Esophagus muscularis mucosa (tissue), 4 donors: ENCODE measurements at regions not wholly inside any gene's neighbourhood (a gene's known extent, or its start where the extent isn't known, plus 50 kb on each side); places are given as distances from the start of the nearest gene placed in this dataset.

Source experiments
- EP300 ChIP-seq: sonication (generic); formaldehyde crosslinking; IDR thresholded peaks from one replicate; pipeline ENCODE4 v1.6.1; 2017; ENCODE audit warnings: antibody characterized with exemption
- POLR2A ChIP-seq: fragments of 450-650 bp; IDR thresholded peaks from one replicate; pipeline ENCODE4 v1.6.1; 2017; ENCODE audit warnings: antibody characterized with exemption, moderate library complexity, mild to moderate bottlenecking, low read depth
- POLR2AphosphoS5 ChIP-seq, 2 donors: sonication (generic); formaldehyde crosslinking; IDR thresholded peaks; one replicate each; pipeline ENCODE4 v1.6.1; 2017; ENCODE audit warnings: antibody characterized with exemption in 2 of 2
- TF ChIP-seq, protein P1 (sequence below), 3 experiments: fragments of 200-600 bp in 2 of 3; fragments of 450-650 bp in 1 of 3; sonication (generic) in 2 of 3; IDR thresholded peaks; one replicate each; pipeline ENCODE4 v1.5.1; 2017 to 2019; ENCODE audit warnings: antibody characterized with exemption in 3 of 3, mild to moderate bottlenecking in 2 of 3, moderate library complexity in 1 of 3

GRCh38 chr13:37306778-37307544 lies 201.5 kb upstream of the CSNK1A1L start:
- TF ChIP-seq, protein P1, sequence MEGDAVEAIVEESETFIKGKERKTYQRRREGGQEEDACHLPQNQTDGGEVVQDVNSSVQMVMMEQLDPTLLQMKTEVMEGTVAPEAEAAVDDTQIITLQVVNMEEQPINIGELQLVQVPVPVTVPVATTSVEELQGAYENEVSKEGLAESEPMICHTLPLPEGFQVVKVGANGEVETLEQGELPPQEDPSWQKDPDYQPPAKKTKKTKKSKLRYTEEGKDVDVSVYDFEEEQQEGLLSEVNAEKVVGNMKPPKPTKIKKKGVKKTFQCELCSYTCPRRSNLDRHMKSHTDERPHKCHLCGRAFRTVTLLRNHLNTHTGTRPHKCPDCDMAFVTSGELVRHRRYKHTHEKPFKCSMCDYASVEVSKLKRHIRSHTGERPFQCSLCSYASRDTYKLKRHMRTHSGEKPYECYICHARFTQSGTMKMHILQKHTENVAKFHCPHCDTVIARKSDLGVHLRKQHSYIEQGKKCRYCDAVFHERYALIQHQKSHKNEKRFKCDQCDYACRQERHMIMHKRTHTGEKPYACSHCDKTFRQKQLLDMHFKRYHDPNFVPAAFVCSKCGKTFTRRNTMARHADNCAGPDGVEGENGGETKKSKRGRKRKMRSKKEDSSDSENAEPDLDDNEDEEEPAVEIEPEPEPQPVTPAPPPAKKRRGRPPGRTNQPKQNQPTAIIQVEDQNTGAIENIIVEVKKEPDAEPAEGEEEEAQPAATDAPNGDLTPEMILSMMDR (IDR thresholded peaks at IDR 0.05), result no peak
- TF ChIP-seq POLR2A, result no peak
- no peak for TF ChIP-seq EP300
- TF ChIP-seq POLR2AphosphoS5 (IDR thresholded peaks at IDR 0.05), result no peak
